GM12873 (cell line): ENCODE measurements at regions not wholly inside any gene's neighbourhood (a gene's known extent, or its start where the extent isn't known, plus 50 kb on each side); places are given as distances from the start of the nearest gene placed in this dataset.

Experiments
- CTCF ChIP-seq: IDR thresholded peaks from 2 replicates; pipeline ENCODE4 v1.5.1; 2012; ENCODE audit warnings: low read depth, mild to moderate bottlenecking, moderate library complexity, low read length, control low read depth; ENCODE audit not compliant: insufficient read depth; ENCODE audit errors: missing control alignments

DNA sequence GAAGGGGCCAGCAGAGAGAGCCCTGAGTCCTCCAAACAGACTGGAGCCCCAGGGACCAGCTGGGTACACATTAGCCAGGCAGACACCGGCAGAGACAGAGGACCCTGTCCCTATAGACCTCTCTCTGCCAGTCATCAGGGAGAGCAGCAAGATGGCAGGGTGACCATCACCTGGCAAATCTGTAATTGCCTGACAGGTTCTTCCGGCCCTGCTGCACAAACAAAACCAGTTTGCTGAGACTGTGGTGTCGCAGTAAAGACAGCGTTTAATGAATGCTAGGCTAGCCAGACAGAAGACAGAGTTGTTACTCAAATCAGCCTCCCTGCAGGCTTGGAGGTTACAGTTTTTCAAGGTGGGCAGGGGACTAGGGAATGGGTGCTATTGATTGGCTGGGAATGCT is 618.9 kb downstream of the NPHP4 start:
- TF ChIP-seq CTCF, result no peak

DNA sequence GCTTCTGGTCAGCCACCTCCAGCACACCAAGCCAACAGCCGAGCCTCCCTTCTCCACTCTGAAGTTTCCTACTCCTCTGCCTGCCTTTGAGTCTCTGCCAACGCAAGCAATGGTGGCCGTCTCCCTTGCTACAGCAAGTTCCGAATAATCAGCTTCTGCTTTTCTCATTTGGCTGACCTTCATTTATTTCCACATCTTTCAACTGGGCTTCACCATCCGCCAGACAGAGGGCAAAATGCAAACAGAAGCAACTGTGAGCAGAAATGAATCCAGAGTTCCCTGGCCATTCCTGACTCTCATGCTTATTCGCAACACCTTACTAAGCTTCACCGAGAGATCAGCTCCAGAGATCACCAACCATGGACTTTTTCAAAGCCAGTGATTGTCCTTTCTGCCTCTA is 621.0 kb downstream of the NPHP4 start:
- TF ChIP-seq CTCF, result no peak

GRCh38 chr1:5370311-5370710 is 621.9 kb downstream of the NPHP4 start:
- no peak for TF ChIP-seq CTCF

- no peak for TF ChIP-seq CTCF
These were observed 623.0 kb downstream of the NPHP4 start for GRCh38 chr1:5369223-5369622.

DNA sequence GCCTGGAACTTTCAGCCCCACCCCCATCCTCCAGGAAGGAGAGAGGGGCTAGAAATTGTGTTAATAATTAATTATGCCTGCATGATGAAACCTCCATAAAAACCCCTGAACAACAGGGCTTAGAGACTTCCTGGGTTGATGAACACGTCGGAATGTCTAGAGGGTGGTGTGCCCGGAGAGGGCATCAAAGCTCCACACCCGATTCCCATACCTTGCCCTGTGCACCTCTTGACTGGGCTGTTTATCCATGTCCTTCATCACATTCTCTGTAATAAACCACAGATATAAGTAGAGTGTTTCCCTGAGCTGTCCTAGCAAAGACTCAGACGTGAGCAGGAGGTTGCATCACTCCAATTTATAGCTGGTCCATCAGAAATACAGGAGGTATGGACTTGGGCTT is 624.0 kb downstream of the NPHP4 start:
- TF ChIP-seq CTCF, result no peak

DNA sequence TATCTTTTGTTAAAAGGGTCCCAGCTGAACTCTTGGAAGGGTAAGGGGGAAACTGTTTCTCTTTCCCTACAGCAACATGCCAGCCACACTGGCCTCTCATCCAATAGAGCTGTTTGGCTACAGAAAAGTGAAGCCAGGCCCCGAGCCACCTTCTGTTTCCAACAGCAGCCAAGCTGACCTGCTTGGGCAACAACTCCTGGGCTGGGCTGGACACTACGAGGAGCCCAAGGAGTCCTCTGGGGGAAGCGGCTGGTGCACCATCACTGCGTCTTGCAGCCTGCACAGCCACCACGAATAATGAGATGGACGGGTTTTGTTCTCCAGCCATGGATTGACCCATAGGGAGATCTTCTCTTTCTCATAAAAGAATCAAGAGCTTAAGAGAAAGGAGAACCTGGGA is 624.9 kb downstream of the NPHP4 start:
- TF ChIP-seq CTCF, result no peak

GRCh38 chr1:5365751-5366150 is 626.5 kb downstream of the NPHP4 start:
- TF ChIP-seq CTCF, result no peak

GRCh38 chr1:5364591-5364990 is 627.6 kb downstream of the NPHP4 start:
- no peak for TF ChIP-seq CTCF
